OCI-LY3 (cell line): ENCODE measurements at regions not wholly inside any gene's neighbourhood (a gene's known extent, or its start where the extent isn't known, plus 50 kb on each side); places are given as distances from the start of the nearest gene placed in this dataset.

Source experiments
- CTCF ChIP-seq: fragments of 200-600, 300-600 bp; sonication (generic); IDR thresholded peaks from 2 replicates; pipeline ENCODE4 v1.5.1; 2014; ENCODE audit warnings: antibody characterized with exemption, low read length, low read depth
- EZH2phosphoT487 ChIP-seq: fragments of 200-600 bp; shearing (Covaris generic); IDR thresholded peaks from 2 replicates; pipeline ENCODE4 v1.6.1; 2018; ENCODE audit warnings: antibody characterized with exemption, mixed run types, low read depth

- no peak for TF ChIP-seq CTCF
- TF ChIP-seq EZH2phosphoT487, result no peak
Measured at GRCh38 chr2:142805244-142805643, 72.2 kb upstream of the KYNU start.
